Cardiac septum (tissue), 1 donor: ENCODE measurements at regions not wholly inside any gene's neighbourhood (a gene's known extent, or its start where the extent isn't known, plus 50 kb on each side); places are given as distances from the start of the nearest gene placed in this dataset.

ENCODE experiments used
- DNase-seq: peaks from one replicate; pipeline ENCODE4 v3.0.0-alpha.2; 2020; ENCODE audit warnings: low spot score
- intact Hi-C: fragments of 100-400 bp; cut with DNase I; formaldehyde crosslinking; loops from one replicate; pipeline ENCODE4 v1.14.0; 2022
- donor health status: DM: no; HTN: no; CAD: no.

GRCh38 chr4:185920171-185920570, 108.2 kb upstream of the SORBS2 start:
- DNase-seq, result no peak
- intact Hi-C loops, result no loop called here

- DNase-seq, result no peak
- intact Hi-C loops, result no loop called here
These were observed 108.8 kb upstream of the SORBS2 start for GRCh38 chr4:185920691-185921260.

- intact Hi-C loops, result no loop called here
- DNase-seq, result no peak
These were observed 109.9 kb upstream of the SORBS2 start for GRCh38 chr4:185921583-185922555.

GRCh38 chr4:185924458-185925044, 112.6 kb upstream of the SORBS2 start:
- intact Hi-C loops, result no loop called here
- no peak for DNase-seq

GRCh38 chr4:185925910-185926360, 113.9 kb upstream of the SORBS2 start:
- intact Hi-C loops, result no loop called here

GRCh38 chr4:185931375-185931774, 119.4 kb upstream of the SORBS2 start:
- DNase-seq, result no peak
- intact Hi-C loops, result loop anchor here (5.0 kb wide), 1 partner anchor 66 kb away; no protein-coding TSS in a partner anchor

More at GRCh38 chr4:185925910-185926360, 113.9 kb upstream of the SORBS2 start:
- no peak for DNase-seq

- intact Hi-C loops, result loop anchor here (5.0 kb wide), 1 partner anchor 65 kb away; no protein-coding TSS in a partner anchor
- DNase-seq, result no peak
These were observed 120.0 kb upstream of the SORBS2 start for GRCh38 chr4:185931986-185932385.

- DNase-seq, result no peak
- intact Hi-C loops, result loop anchor here (5.0 kb wide), 1 partner anchor 65 kb away; no protein-coding TSS in a partner anchor
These were observed 120.5 kb upstream of the SORBS2 start for GRCh38 chr4:185932491-185932890.

- intact Hi-C loops, result loop anchor here (5.0 kb wide), 1 partner anchor 64 kb away; no protein-coding TSS in a partner anchor
- DNase-seq, result no peak
These were observed 121.1 kb upstream of the SORBS2 start for GRCh38 chr4:185933078-185933581.

- no peak for DNase-seq
- intact Hi-C loops, result no loop called here
These were observed 124.8 kb upstream of the SORBS2 start for GRCh38 chr4:185936650-185937376.

GRCh38 chr4:185938654-185939053, 126.7 kb upstream of the SORBS2 start:
- intact Hi-C loops, result no loop called here
- DNase-seq, result no peak

- intact Hi-C loops, result no loop called here
- DNase-seq, result no peak
These were observed 127.5 kb upstream of the TLR3 start for GRCh38 chr4:185941461-185941860.

- no peak for DNase-seq
- intact Hi-C loops, result no loop called here
These were observed 123.7 kb upstream of the TLR3 start for GRCh38 chr4:185945252-185945651.

GRCh38 chr4:185945906-185946305, 123.0 kb upstream of the TLR3 start:
- no peak for DNase-seq
- intact Hi-C loops, result no loop called here

- DNase-seq, result no peak
- intact Hi-C loops, result no loop called here
These were observed 118.1 kb upstream of the TLR3 start for GRCh38 chr4:185950891-185951290.

GRCh38 chr4:185955151-185955770, 113.7 kb upstream of the TLR3 start:
- DNase-seq, result no peak
- intact Hi-C loops, result no loop called here

- intact Hi-C loops, result no loop called here
These were observed 113.0 kb upstream of the TLR3 start for GRCh38 chr4:185955826-185956543.

GRCh38 chr4:185956544-185956940, 112.4 kb upstream of the TLR3 start:
- intact Hi-C loops, result no loop called here
- DNase-seq, result no peak

More at GRCh38 chr4:185955826-185956543, 113.0 kb upstream of the TLR3 start:
- no peak for DNase-seq
